Upper lobe of right lung (tissue), 1 donor: ENCODE measurements at regions not wholly inside any gene's neighbourhood (a gene's known extent, or its start where the extent isn't known, plus 50 kb on each side); places are given as distances from the start of the nearest gene placed in this dataset.
A peak's percentile ranks its signal among the peaks of the same experiment; 100 is the strongest.
"Not testable (repeated sequence)": the region's sequence is repeated elsewhere in the genome, so short reads cannot be mapped to it uniquely, and the experiment has no call there.

Experiments used
- ATAC-seq: fragments of 200-7000 bp; cut with Tn5 transposase; one replicate; pipeline ENCODE4 v1.9.1; 2020; ENCODE audit warnings: mild to moderate bottlenecking, moderate library complexity
- DNase-seq: peaks from one replicate; pipeline ENCODE4 v3.0.0-alpha.2; 2020
- H3K27ac ChIP-seq: fragments of 200-600 bp; one replicate; pipeline ENCODE4 v1.8.0; 2022
- H3K27me3 ChIP-seq: fragments of 200-600 bp; one replicate; pipeline ENCODE4 v1.8.0; 2022; ENCODE audit warnings: mild to moderate bottlenecking
- H3K36me3 ChIP-seq: fragments of 200-600 bp; one replicate; pipeline ENCODE4 v1.8.0; 2022
- H3K4me1 ChIP-seq: fragments of 200-600 bp; one replicate; pipeline ENCODE4 v1.8.0; 2022
- H3K4me3 ChIP-seq: fragments of 200-600 bp; one replicate; pipeline ENCODE4 v1.8.0; 2022; ENCODE audit warnings: mild to moderate bottlenecking
- H3K9me3 ChIP-seq: fragments of 200-600 bp; one replicate; pipeline ENCODE4 v1.8.0; 2022
- intact Hi-C: fragments of 100-400 bp; cut with DNase I; formaldehyde crosslinking; loops from one replicate; pipeline ENCODE4 v1.11.0; 2022
- TF ChIP-seq, protein P1 (sequence below): fragments of 200-600 bp; IDR thresholded peaks from one replicate; pipeline ENCODE4 v1.8.0; 2022; ENCODE audit warnings: antibody characterized with exemption
- donor health status: DM: no; HTN: yes; CAD: no; lungs with severe emphysema.

DNA sequence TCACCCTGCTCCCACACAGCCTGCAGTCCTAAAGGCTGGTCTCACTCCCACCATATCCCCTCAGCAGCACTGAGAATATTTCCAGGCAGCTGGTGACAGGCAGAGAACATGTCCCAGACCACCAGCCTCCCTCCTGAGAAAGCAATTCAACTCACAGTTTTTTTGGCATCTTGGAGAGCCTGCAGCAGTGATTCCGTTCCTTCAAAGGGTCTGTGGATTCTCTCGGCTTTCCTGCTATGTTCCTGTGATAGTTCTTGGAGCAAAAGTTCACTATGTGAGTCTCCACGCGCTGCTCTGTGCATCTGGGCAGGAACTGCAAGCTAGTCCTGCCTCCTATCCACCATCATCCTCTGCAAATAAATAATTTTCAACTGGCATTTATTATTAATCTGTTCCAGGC is 448.3 kb upstream of the HSF2 start:
- ATAC-seq (no peak), DNase-seq (no peak)
- no peak overlapping the region for H3K4me3 ChIP-seq
- H3K4me1 ChIP-seq, result no peaks in the 10 kb centered on the region
- intact Hi-C loops, result no loop called here
- TF ChIP-seq, protein P1, sequence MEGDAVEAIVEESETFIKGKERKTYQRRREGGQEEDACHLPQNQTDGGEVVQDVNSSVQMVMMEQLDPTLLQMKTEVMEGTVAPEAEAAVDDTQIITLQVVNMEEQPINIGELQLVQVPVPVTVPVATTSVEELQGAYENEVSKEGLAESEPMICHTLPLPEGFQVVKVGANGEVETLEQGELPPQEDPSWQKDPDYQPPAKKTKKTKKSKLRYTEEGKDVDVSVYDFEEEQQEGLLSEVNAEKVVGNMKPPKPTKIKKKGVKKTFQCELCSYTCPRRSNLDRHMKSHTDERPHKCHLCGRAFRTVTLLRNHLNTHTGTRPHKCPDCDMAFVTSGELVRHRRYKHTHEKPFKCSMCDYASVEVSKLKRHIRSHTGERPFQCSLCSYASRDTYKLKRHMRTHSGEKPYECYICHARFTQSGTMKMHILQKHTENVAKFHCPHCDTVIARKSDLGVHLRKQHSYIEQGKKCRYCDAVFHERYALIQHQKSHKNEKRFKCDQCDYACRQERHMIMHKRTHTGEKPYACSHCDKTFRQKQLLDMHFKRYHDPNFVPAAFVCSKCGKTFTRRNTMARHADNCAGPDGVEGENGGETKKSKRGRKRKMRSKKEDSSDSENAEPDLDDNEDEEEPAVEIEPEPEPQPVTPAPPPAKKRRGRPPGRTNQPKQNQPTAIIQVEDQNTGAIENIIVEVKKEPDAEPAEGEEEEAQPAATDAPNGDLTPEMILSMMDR, result no peak
- no peaks in the 10 kb centered on the region for H3K36me3 ChIP-seq
- no peak overlapping the region for H3K27ac ChIP-seq
- H3K9me3 ChIP-seq, result no peaks in the 10 kb centered on the region
- H3K27me3 ChIP-seq, result no peaks in the 10 kb centered on the region

DNA sequence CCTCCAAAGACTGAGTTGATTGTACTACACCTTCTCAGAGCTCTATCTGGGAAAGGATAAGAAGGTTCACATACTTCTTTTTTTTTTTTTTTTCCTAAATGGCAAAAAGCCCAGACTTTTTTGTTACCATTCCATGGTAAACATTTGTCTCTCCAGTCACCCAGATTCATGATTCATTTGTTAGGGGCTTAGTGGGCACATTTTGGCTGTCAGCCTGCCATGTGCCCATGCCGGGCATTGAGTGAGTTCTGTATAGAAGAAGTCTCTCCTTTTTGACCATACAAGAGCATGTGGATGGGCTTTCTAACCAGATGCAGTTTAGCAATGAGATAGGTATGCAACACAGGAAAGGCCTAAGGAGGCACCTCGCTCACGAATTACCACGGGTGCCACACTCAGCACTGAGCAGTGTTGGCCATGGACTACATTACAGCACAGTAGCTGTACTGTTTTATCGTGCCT is 447.5 kb upstream of the HSF2 start:
- H3K4me3 ChIP-seq, result no peak overlapping the region
- no peak for DNase-seq
- no peaks in the 10 kb centered on the region for H3K36me3 ChIP-seq
- H3K27ac ChIP-seq, result no peak overlapping the region
- TF ChIP-seq, protein P1, result no peak
- no peaks in the 10 kb centered on the region for H3K9me3 ChIP-seq
- no peaks in the 10 kb centered on the region for H3K27me3 ChIP-seq
- ATAC-seq, result peak; percentile 41
- intact Hi-C loops, result no loop called here
- H3K4me1 ChIP-seq, result no peaks in the 10 kb centered on the region

DNA sequence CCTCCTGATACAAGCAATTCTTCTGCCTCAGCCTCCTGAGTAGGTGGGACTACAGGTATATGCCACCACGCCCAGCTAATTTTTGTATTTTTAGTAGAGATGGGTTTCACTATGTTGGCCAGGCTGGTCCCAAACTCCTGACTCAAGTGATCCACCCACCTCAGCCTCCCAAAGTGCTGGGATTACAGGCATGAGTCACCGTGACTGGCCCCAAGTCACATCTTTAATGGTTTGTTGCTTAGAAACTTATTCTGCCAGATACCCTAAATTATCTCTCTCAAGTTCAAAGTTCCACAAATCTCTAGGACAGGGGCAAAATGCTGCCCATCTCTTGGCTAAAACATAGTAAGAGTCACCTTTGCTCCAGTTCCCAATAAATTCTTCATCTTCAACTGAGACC is 444.1 kb upstream of the HSF2 start:
- H3K9me3 ChIP-seq, H3K27ac ChIP-seq, DNase-seq, intact Hi-C loops, H3K4me1 ChIP-seq, H3K36me3 ChIP-seq, H3K27me3 ChIP-seq, H3K4me3 ChIP-seq, ATAC-seq: not testable (repeated sequence)

DNA sequence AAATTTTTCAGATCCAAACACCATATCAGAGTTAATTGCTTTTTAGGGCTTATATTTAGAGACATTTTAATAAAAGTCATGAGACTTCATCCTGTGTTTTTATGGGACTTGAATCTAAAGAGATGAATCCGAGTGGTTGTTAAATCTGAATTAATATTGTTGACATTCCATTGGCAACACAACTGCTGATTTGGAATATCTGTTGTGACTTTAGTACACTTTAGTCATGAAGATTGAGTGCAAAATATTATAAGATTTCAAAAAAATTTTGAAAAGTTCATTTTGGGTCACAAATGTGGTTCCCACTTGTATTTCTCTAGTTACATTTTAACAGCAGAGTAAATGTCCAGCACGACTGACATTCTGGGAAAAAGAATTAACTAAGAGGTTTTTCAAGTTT is 442.7 kb upstream of the HSF2 start:
- Histone ChIP-seq H3K27ac (no peak overlapping the region), H3K4me1 (no peaks in the 10 kb centered on the region), H3K9me3 (no peaks in the 10 kb centered on the region), H3K27me3 (no peaks in the 10 kb centered on the region), H3K4me3 (no peak overlapping the region), H3K36me3 (no peaks in the 10 kb centered on the region)
- DNase-seq (no peak), ATAC-seq (no peak)
- TF ChIP-seq, protein P1, result no peak
- intact Hi-C loops, result no loop called here

DNA sequence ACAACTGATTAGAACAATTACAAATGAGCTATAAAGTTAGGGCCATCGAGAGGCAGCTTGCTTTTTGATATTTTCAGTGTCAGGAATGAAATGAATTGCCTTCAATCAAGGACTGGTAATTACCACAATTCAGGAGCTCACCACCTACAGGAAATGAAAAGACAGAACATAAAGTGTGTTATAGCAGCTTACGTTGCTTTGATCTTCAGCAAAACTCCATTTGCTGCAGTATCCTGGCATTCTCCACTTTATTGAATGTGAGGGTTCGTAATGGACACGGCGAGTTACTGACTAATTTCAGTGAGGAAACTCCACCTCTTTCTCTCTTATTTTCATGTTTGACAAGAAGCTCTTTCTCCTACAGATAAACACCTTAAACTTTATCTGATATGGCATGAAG is 440.0 kb upstream of the HSF2 start:
- Histone ChIP-seq H3K27me3 (no peaks in the 10 kb centered on the region), H3K36me3 (no peaks in the 10 kb centered on the region), H3K4me3 (no peak overlapping the region), H3K27ac (no peak overlapping the region), H3K4me1 (no peaks in the 10 kb centered on the region), H3K9me3 (no peaks in the 10 kb centered on the region)
- DNase-seq, result no peak
- ATAC-seq, result no peak
- intact Hi-C loops, result no loop called here
- TF ChIP-seq, protein P1, result no peak

DNA sequence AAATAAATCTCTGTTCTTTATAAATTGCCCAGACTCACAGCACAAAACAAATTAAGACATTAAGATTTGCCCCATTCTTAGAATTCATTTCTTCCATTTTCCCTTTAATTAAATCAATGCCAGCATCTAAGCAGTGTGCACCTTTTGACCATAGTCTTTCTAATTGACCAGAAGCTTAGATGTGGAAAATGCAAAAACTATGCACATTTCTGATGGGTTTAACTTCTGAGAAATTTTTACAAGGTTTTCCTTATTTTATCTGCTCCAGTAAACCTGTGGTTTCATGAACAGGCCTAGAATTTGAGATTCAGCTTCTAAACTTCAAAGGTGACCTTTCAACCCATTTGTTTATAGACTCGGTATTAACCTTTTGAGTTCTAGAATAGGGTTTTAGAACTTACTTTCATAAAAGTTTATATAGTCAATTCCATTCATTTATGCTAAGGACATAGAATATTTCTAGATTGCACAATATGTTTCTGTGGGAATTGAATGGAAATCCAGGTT is 437.8 kb upstream of the HSF2 start:
- intact Hi-C loops, result no loop called here
- ATAC-seq (no peak), DNase-seq (no peak)
- Histone ChIP-seq H3K27ac (no peak overlapping the region), H3K36me3 (no peaks in the 10 kb centered on the region), H3K4me3 (no peak overlapping the region), H3K4me1 (no peaks in the 10 kb centered on the region), H3K9me3 (no peaks in the 10 kb centered on the region), H3K27me3 (no peaks in the 10 kb centered on the region)
- TF ChIP-seq, protein P1, result no peak
